GM13976 (cell line): ENCODE measurements at regions not wholly inside any gene's neighbourhood (a gene's known extent, or its start where the extent isn't known, plus 50 kb on each side); places are given as distances from the start of the nearest gene placed in this dataset.

ENCODE experiments used
- DNase-seq: peaks from one replicate; pipeline ENCODE4 v3.0.0; 2012; ENCODE audit warnings: low spot score
- CTCF ChIP-seq: IDR thresholded peaks from 2 replicates; pipeline ENCODE4 v1.5.1; 2012; ENCODE audit warnings: borderline replicate concordance, mild to moderate bottlenecking; ENCODE audit not compliant: insufficient read depth; ENCODE audit errors: extremely low read depth, missing control alignments, control extremely low read depth
- in situ Hi-C: fragments of 300-500 bp; cut with MboI; formaldehyde crosslinking; loops from one replicate; pipeline ENCODE4 v1.12.0; 2022; ENCODE audit warnings: low sequenced_read_pairs, mixed read lengths, inconsistent platforms; ENCODE audit not compliant: unreplicated experiment

DNA sequence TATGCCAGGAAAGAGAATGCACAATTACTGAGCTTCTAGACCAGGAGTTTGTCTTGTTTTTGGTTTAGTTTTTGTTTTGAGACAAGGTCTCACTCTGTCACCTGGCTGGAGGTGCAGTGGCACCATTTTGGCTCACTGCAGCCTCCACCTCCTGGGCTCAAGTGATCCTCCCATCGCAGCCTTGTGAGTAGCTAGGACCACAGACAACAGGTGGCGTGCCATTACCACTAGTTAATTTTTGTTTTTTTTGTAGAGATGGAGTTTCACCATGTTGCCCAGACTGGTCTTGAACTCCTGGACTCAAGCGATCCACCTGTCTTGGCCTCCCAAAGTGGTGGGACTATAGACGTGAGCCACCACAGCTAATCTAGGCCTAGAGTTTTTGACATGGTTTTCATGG, 104.4 kb upstream of the CCDC54 start:
- in situ Hi-C loops, result no loop called here
- TF ChIP-seq CTCF, result no peak
- no peak for DNase-seq

- no peak for DNase-seq
- in situ Hi-C loops, result no loop called here
- TF ChIP-seq CTCF, result no peak
Observed at GRCh38 chr3:107273771-107274170, 103.5 kb upstream of the CCDC54 start.

- in situ Hi-C loops, result no loop called here
- TF ChIP-seq CTCF, result no peak
Observed at GRCh38 chr3:107275511-107275910, 101.7 kb upstream of the CCDC54 start.

GRCh38 chr3:107283948-107284347, 93.3 kb upstream of the CCDC54 start:
- TF ChIP-seq CTCF, result no peak
- no peak for DNase-seq
- in situ Hi-C loops, result no loop called here

More at GRCh38 chr3:107275511-107275910, 101.7 kb upstream of the CCDC54 start:
- DNase-seq, result no peak

GRCh38 chr3:107284612-107285011, 92.6 kb upstream of the CCDC54 start:
- in situ Hi-C loops, result no loop called here
- no peak for DNase-seq

GRCh38 chr3:107285197-107285596, 92.0 kb upstream of the CCDC54 start:
- in situ Hi-C loops, result no loop called here
- no peak for DNase-seq

More at GRCh38 chr3:107284612-107285011, 92.6 kb upstream of the CCDC54 start:
- TF ChIP-seq CTCF, result no peak

More at GRCh38 chr3:107285197-107285596, 92.0 kb upstream of the CCDC54 start:
- no peak for TF ChIP-seq CTCF
